ENCODE measurements at regions not wholly inside any gene's neighbourhood (a gene's known extent, or its start where the extent isn't known, plus 50 kb on each side); places are given as distances from the start of the nearest gene placed in this dataset.

- TF ChIP-seq ZNF707 (CRISPR knock-in tag; conservative IDR thresholded peaks at IDR 0.05): no peak
- TF ChIP-seq E2F4 (CRISPR knock-in tag; IDR thresholded peaks at IDR 0.05; ENCODE audit: low read depth): no peak
- TF ChIP-seq HEY1 (CRISPR knock-in tag; IDR thresholded peaks at IDR 0.05; ENCODE audit: borderline replicate concordance): no peak
- no peak for TF ChIP-seq BRF1 (IDR thresholded peaks at IDR 0.05; ENCODE audit: borderline replicate concordance, extremely low read depth, insufficient read length)
- TF ChIP-seq ZFPM2 (CRISPR knock-in tag; IDR thresholded peaks at IDR 0.05): no peak
Measured at GRCh38 chr3:5473471-5473870, 286.0 kb downstream of the EDEM1 start (continued).

GRCh38 chr3:5476403-5476802 lies 288.9 kb downstream of the EDEM1 start:
- Histone ChIP-seq H3K4me3 (no peak overlapping the region), H3K9me1 (ENCODE audit: control insufficient read depth, insufficient read depth, low read length) (no peaks in the 10 kb centered on the region), H3K9me3 (replicated peaks; ENCODE audit: control insufficient read depth, insufficient read depth, low read depth, low read length) (no peaks in the 10 kb centered on the region), H3K4me2 (ENCODE audit: insufficient read depth, low read length) (no peak overlapping the region), H3K9ac (ENCODE audit: insufficient read depth in 1 of 2, low read depth in 2 of 2, low read length in 2 of 2) (no peak overlapping the region), H3K4me1 (replicated peaks in 1 of 2; ENCODE audit: control insufficient read depth in 2 of 2, insufficient read depth in 2 of 2, low read length in 2 of 2) (peaks cover 0 to 11% of the 10 kb centered on the region in 2 experiments; a peak in 3 of 5 replicates), H3K79me2 (ENCODE audit: control insufficient read depth, insufficient read depth, low read length) (no peaks in the 10 kb centered on the region), H3K27ac (ENCODE audit: extremely low read depth, low read depth, low read length) (no peak overlapping the region), H3K27me3 (ENCODE audit: control insufficient read depth in 2 of 2, insufficient read depth in 2 of 2, low read length in 2 of 2) (no peaks in the 10 kb centered on the region), H3K36me3 (ENCODE audit: control insufficient read depth, insufficient read depth, low read length) (no peaks in the 10 kb centered on the region), H2AFZ (ENCODE audit: low read depth, low read length) (peak overlapping the region; percentile 14; the same call in 1 of the 2 replicates), H4K20me1 (replicated peaks; ENCODE audit: control insufficient read depth, insufficient read depth, low read length) (no peaks in the 10 kb centered on the region)
- ATAC-seq (peak; percentile 83), DNase-seq (ENCODE audit: extremely low read depth in 1 of 4, low spot score in 3 of 4) (peak in 3 of 4 experiments; percentile 16 to 24 (median 21)), FAIRE-seq (no peak)
- POLR2A ChIA-PET: interaction anchor here (1.2 to 2.4 kb wide), 3 partner anchors 9 to 16 kb away, joined by 3 to 6 read pairs (median 4); no protein-coding TSS in a partner anchor
- WGBS (ENCODE audit: insufficient coverage, low coverage, missing lambda C conversion rate): 16% methylated on average over 2 of the region's 2 CpGs
- intact Hi-C loops (cut with micrococcal nuclease) (loop anchor here (1.0 to 2.0 kb wide), 2 partner anchors 34 to 48 kb away; no protein-coding TSS in a partner anchor), in situ Hi-C loops (cut with MboI) (no loop called here)
- CTCF ChIA-PET (ENCODE audit: low intra/inter-chr PET ratio): no interaction called here
- no TSS peak for BruUV-seq (replicated peaks)
- TF ChIP-seq SNRNP70 (optimal IDR thresholded peaks at IDR 0.05; ENCODE audit: low read depth, low read length): no peak
- TF ChIP-seq TFAM (CRISPR knock-in tag; conservative IDR thresholded peaks at IDR 0.05): no peak
- 0 out of 2 replicates have a peak, but pooled peaks have one; percentile 14 for TF ChIP-seq CBFA2T3 (IDR thresholded peaks at IDR 0.05)
- TF ChIP-seq POLR3A (IDR thresholded peaks at IDR 0.05; ENCODE audit: borderline replicate concordance, extremely low read depth, insufficient read depth, insufficient read length): no peak
- TF ChIP-seq ADNP (tag; IDR thresholded peaks at IDR 0.05): 0 out of 2 replicates have a peak, but pooled peaks have one; percentile 9
- no peak for TF ChIP-seq ZFPM2 (CRISPR knock-in tag; IDR thresholded peaks at IDR 0.05)
- TF ChIP-seq ERF (CRISPR knock-in tag; IDR thresholded peaks at IDR 0.05): no peak
- no peak for TF ChIP-seq SRF (CRISPR knock-in tag; IDR thresholded peaks at IDR 0.05)
- no peak for TF ChIP-seq GTF2E2 (tag; IDR thresholded peaks at IDR 0.05)
- TF ChIP-seq CC2D1A (IDR thresholded peaks at IDR 0.05): 0 out of 2 replicates have a peak, but pooled peaks have one; percentile 21
- TF ChIP-seq ZC3H11A (IDR thresholded peaks at IDR 0.05; ENCODE audit: low read depth, low read length): no peak
- peak; percentile 28 to 44 (median 41); a peak in 5 of 6 replicates for TF ChIP-seq CTCF (IDR thresholded peaks at IDR 0.05 in 2 of 3, conservative IDR thresholded peaks at IDR 0.05 in 1 of 3; ENCODE audit: insufficient read depth in 2 of 3, low read depth in 1 of 3, low read length in 3 of 3)
- no peak for TF ChIP-seq XRCC3 (IDR thresholded peaks at IDR 0.05)
